PC-3 (cell line): ENCODE measurements at regions not wholly inside any gene's neighbourhood (a gene's known extent, or its start where the extent isn't known, plus 50 kb on each side); places are given as distances from the start of the nearest gene placed in this dataset.
"Not testable (repeated sequence)": the region's sequence is repeated elsewhere in the genome, so short reads cannot be mapped to it uniquely, and the experiment has no call there.

Source experiments
- ATAC-seq: fragments of 200-7000 bp; cut with Tn5 transposase; 2 replicates; pipeline ENCODE4 v1.9.1; 2020; ENCODE audit warnings: mild to moderate bottlenecking, moderate library complexity
- BruUV-seq: library from RNA; stranded (reverse); fragments of 400-500 nt; replicated peaks from 2 replicates; lab custom pipeline; 2021; lab: Mats Ljungman, UMichigan
- CTCF ChIA-PET: fragments of 300-600 bp; sonication (Branson Sonifier 250); formaldehyde crosslinking; loops from one replicate; lab custom pipeline; 2022; ENCODE audit warnings: antibody characterized with exemption; lab: Charles Lee
- POLR2A ChIA-PET: fragments of 300-600 bp; sonication (Branson Sonifier 250); formaldehyde crosslinking; loops from one replicate; lab custom pipeline; 2022; ENCODE audit warnings: antibody characterized with exemption; ENCODE audit not compliant: unreplicated experiment; lab: Charles Lee
- DNase-seq: peaks from one replicate; pipeline ENCODE4 v3.0.0-alpha.2; 2015
- H2AFZ ChIP-seq: fragments of 300-600 bp; sonication (generic); 2 replicates; pipeline ENCODE4 v1.6.0; 2016; ENCODE audit warnings: antibody characterized with exemption, low read length
- H3F3A ChIP-seq: fragments of 300-600 bp; sonication (generic); one replicate; pipeline ENCODE4 v1.6.0; 2017; ENCODE audit warnings: antibody characterized with exemption, low read length, control low read depth, mild to moderate bottlenecking; ENCODE audit not compliant: unreplicated experiment
- H3K27ac ChIP-seq: fragments of 300-600 bp; sonication (generic); 2 replicates; pipeline ENCODE4 v1.5.1; 2016; ENCODE audit warnings: mild to moderate bottlenecking, low read length
- H3K27me3 ChIP-seq: fragments of 300-600 bp; sonication (generic); 2 replicates; pipeline ENCODE4 v1.6.1; 2016; ENCODE audit warnings: low read length, mixed read lengths
- H3K36me3 ChIP-seq: fragments of 300-600 bp; sonication (generic); 2 replicates; pipeline ENCODE4 v1.6.1; 2016; ENCODE audit warnings: low read depth, mixed run types, low read length, mixed read lengths
- H3K4me1 ChIP-seq: fragments of 300-600 bp; sonication (generic); 2 replicates; pipeline ENCODE4 v1.5.1; 2016; ENCODE audit warnings: low read length; ENCODE audit not compliant: insufficient read depth
- H3K4me2 ChIP-seq: fragments of 300-600 bp; sonication (generic); 2 replicates; pipeline ENCODE4 v1.6.0; 2016; ENCODE audit warnings: low read length
- H3K4me3 ChIP-seq: fragments of 300-600 bp; sonication (generic); 2 replicates; pipeline ENCODE4 v1.5.1; 2016; ENCODE audit warnings: mild to moderate bottlenecking, low read length, mixed read lengths
- H3K79me2 ChIP-seq: fragments of 300-600 bp; sonication (generic); 2 replicates; pipeline ENCODE4 v1.6.1; 2017; ENCODE audit warnings: low read length, mixed read lengths
- H3K9ac ChIP-seq: fragments of 300-600 bp; sonication (generic); 2 replicates; pipeline ENCODE4 v1.6.0; 2016; ENCODE audit warnings: mild to moderate bottlenecking, low read length
- H3K9me2 ChIP-seq: fragments of 300-600 bp; sonication (generic); replicated peaks from 2 replicates; pipeline ENCODE4 v1.6.1; 2016; ENCODE audit warnings: mixed run types, low read length, mixed read lengths
- H3K9me3 ChIP-seq: fragments of 300-600 bp; sonication (generic); 2 replicates; pipeline ENCODE4 v1.6.1; 2016; ENCODE audit warnings: low read length, mixed read lengths
- H4K20me1 ChIP-seq: fragments of 300-600 bp; sonication (generic); 2 replicates; pipeline ENCODE4 v1.6.1; 2016; ENCODE audit warnings: low read length, mixed read lengths
- CTCF ChIP-seq: fragments of 300-600 bp; sonication (generic); conservative IDR thresholded peaks from 2 replicates; pipeline ENCODE4 v1.5.1; 2017; ENCODE audit warnings: antibody characterized with exemption, low read depth, mild to moderate bottlenecking, low read length
- EZH2 ChIP-seq: fragments of 300-600 bp; sonication (generic); IDR thresholded peaks from one replicate; pipeline ENCODE4 v1.6.1; 2017; ENCODE audit warnings: antibody characterized with exemption, mild to moderate bottlenecking, low read length; ENCODE audit not compliant: unreplicated experiment
- EZH2phosphoT487 ChIP-seq: fragments of 300-600 bp; sonication (generic); IDR thresholded peaks from 2 replicates; pipeline ENCODE4 v1.6.1; 2018; ENCODE audit warnings: mild to moderate bottlenecking, antibody characterized with exemption, low read length, borderline replicate concordance
- intact Hi-C: fragments of 100-400 bp; cut with micrococcal nuclease; formaldehyde crosslinking; loops from 2 replicates; pipeline ENCODE4 v1.9.0; 2023

DNA sequence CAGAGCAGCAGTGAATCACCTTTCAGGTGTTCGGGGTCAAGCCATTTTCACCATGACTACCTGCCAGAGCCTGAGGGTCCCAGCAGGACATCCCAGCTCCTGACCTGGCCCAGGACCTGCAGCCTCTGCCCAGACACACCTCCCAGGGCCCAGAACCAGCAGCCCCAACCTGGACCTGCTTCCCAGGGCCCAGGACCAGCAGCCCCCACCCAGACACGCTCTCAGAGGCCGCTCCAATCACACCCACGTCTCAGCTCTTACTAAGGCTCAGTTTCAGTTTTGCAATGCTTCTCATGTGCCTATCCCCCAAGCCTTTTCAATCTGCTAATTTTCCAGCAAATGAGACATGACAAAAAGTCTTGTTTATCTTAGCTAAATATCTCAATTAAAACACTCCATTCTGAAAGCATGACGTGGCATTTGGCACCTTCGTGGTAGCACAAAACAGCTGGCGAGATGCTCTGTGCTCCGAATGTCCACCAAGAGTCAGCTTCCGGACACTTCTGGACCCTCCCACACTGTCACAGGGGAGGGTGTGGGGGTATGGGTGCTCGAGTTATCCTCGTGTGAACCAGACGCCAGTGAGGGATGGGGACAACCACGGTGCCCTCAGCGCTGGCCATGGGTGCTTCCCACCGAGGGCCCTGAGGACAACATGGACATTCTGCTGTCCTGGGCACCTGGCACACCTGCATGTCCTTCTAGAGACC lies 253.2 kb downstream of the DLL1 start:
- Histone ChIP-seq H3F3A (no peaks in the 10 kb centered on the region), H2AFZ (no peak overlapping the region), H3K4me3 (no peak overlapping the region), H3K27me3 (no peaks in the 10 kb centered on the region), H3K36me3 (no peaks in the 10 kb centered on the region), H3K27ac (no peak overlapping the region), H3K9me2 (no peaks in the 10 kb centered on the region), H3K4me1 (no peaks in the 10 kb centered on the region), H4K20me1 (no peaks in the 10 kb centered on the region), H3K9me3 (no peaks in the 10 kb centered on the region), H3K4me2 (no peak overlapping the region), H3K79me2 (no peaks in the 10 kb centered on the region), H3K9ac (no peak overlapping the region)
- BruUV-seq = no TSS peak
- ATAC-seq (no peak), DNase-seq (no peak)
- intact Hi-C loops = no loop called here
- ChIA-PET CTCF (no interaction called here), POLR2A (no interaction called here)
- TF ChIP-seq EZH2phosphoT487 = no peak
- no peak for TF ChIP-seq EZH2
- TF ChIP-seq CTCF = no peak

DNA sequence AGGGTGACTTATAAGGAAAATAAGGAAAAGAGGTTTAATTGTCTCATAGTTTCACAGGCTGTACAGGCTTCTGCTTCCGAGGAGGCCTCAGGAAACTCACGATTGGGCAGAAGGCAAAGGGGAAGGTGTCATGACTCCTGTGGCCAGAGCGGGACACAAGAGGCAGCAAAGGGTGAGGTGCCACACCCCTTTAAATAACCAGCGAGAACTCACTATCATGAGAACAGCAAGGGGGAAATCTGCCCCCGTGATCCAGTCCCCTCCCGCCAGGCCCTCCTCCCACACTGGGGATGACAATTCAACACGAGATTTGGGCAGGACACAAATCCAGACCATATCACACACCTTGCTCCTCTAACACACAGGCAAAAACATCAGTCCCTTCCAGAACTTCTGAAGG lies 254.0 kb downstream of the DLL1 start:
- no peak for TF ChIP-seq CTCF
- no peak for TF ChIP-seq EZH2
- TF ChIP-seq EZH2phosphoT487 = no peak
- Histone ChIP-seq H3K27ac (no peak overlapping the region), H3K36me3 (no peaks in the 10 kb centered on the region), H4K20me1 (no peaks in the 10 kb centered on the region), H3K79me2 (no peaks in the 10 kb centered on the region), H2AFZ (no peak overlapping the region), H3K4me1 (peaks cover 2% of the 10 kb centered on the region), H3K9ac (no peak overlapping the region), H3K9me2 (no peaks in the 10 kb centered on the region), H3K4me3 (no peak overlapping the region), H3K9me3 (no peaks in the 10 kb centered on the region), H3K27me3 (no peaks in the 10 kb centered on the region), H3K4me2 (no peak overlapping the region), H3F3A (no peaks in the 10 kb centered on the region)
- POLR2A ChIA-PET = no interaction called here
- no peak for DNase-seq
- no TSS peak for BruUV-seq
- CTCF ChIA-PET = no interaction called here
- intact Hi-C loops = no loop called here
- ATAC-seq = no peak

DNA sequence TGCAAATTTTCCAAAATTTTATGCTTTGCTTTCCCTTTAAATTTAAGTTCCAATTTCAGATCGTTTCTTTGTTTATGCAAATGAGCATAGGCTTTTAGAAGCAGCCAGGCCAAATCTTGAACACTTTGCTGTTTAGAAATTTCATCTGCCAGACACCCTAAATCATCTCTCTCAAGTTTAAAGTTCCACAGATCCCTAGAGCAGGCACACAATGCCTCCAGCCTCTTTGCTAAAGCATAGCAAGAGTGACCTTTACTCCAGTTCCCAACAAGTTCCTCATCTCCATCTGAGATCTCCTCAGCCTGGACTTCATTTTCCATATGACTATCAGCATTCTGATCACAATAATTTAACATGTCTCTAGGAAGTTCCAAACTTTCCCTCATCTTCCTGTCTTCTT lies 254.5 kb downstream of the DLL1 start:
- H3K9me3 ChIP-seq, H3K4me1 ChIP-seq, H3K4me3 ChIP-seq, POLR2A ChIA-PET, BruUV-seq, CTCF ChIA-PET, H3K27me3 ChIP-seq, H2AFZ ChIP-seq, intact Hi-C loops, H4K20me1 ChIP-seq, H3K9ac ChIP-seq, DNase-seq, H3K9me2 ChIP-seq, ATAC-seq, H3K79me2 ChIP-seq, H3K36me3 ChIP-seq, H3K4me2 ChIP-seq, H3K27ac ChIP-seq, H3F3A ChIP-seq: not testable (repeated sequence)
